Panc1 (cell line): ENCODE measurements at regions not wholly inside any gene's neighbourhood (a gene's known extent, or its start where the extent isn't known, plus 50 kb on each side); places are given as distances from the start of the nearest gene placed in this dataset.

Experiments used
- ATAC-seq: fragments of 200-7000 bp; cut with Tn5 transposase; 2 replicates; pipeline ENCODE4 v1.9.1; 2020; ENCODE audit warnings: mild to moderate bottlenecking, moderate library complexity
- BruUV-seq: library from RNA; stranded (reverse); fragments of 400-500 nt; replicated peaks from 2 replicates; lab custom pipeline; 2021; lab: Mats Ljungman, UMichigan
- CTCF ChIA-PET: fragments of 300-600 bp; sonication (Branson Sonifier 250); formaldehyde crosslinking; loops from one replicate; lab custom pipeline; 2022; ENCODE audit warnings: antibody characterized with exemption; lab: Charles Lee
- POLR2A ChIA-PET: fragments of 300-600 bp; sonication (Branson Sonifier 250); formaldehyde crosslinking; loops from one replicate; lab custom pipeline; 2022; ENCODE audit warnings: antibody characterized with exemption; lab: Charles Lee
- DNase-seq: peaks from one replicate; pipeline ENCODE4 v3.0.0-alpha.2; 2010; ENCODE audit warnings: low read depth, low spot score
- H3K27ac ChIP-seq: 2 replicates; pipeline ENCODE4 v1.5.1; 2011; ENCODE audit warnings: mild to moderate bottlenecking, low read length, inconsistent platforms
- H3K27me3 ChIP-seq: fragments of 200-500 bp; sonication (Bioruptor generic); 2 replicates; pipeline ENCODE4 v1.6.0; 2014; ENCODE audit warnings: low read length, inconsistent platforms; ENCODE audit not compliant: control insufficient read depth, insufficient read depth
- H3K36me3 ChIP-seq: fragments of 200-500 bp; sonication (Bioruptor generic); 2 replicates; pipeline ENCODE4 v1.5.1; 2014; ENCODE audit warnings: inconsistent platforms, mild to moderate bottlenecking, low read length, moderate library complexity; ENCODE audit not compliant: control insufficient read depth, insufficient read depth
- H3K4me1 ChIP-seq: 2 replicates; pipeline ENCODE4 v1.5.1; 2011; ENCODE audit warnings: inconsistent platforms, mild to moderate bottlenecking, low read length, moderate library complexity; ENCODE audit not compliant: control insufficient read depth, insufficient read depth
- H3K4me3 ChIP-seq, 2 experiments: 2 replicates each; pipeline ENCODE4 v1.5.1; 2011 to 2012; ENCODE audit warnings: low read depth in 2 of 2, low read length in 2 of 2, mild to moderate bottlenecking in 2 of 2, inconsistent platforms in 1 of 2, moderate library complexity in 1 of 2
- H3K9me3 ChIP-seq: fragments of 200-500 bp; sonication (Bioruptor generic); 2 replicates; pipeline ENCODE4 v1.5.1; 2014; ENCODE audit warnings: low read depth, mild to moderate bottlenecking, inconsistent platforms, low read length, moderate library complexity; ENCODE audit not compliant: control insufficient read depth, insufficient read depth
- POLR2AphosphoS5 ChIP-seq: IDR thresholded peaks from 2 replicates; pipeline ENCODE4 v1.6.1; 2012; ENCODE audit warnings: mild to moderate bottlenecking, low read depth, low read length, moderate library complexity
- SIN3A ChIP-seq: IDR thresholded peaks from 2 replicates; pipeline ENCODE4 v1.6.1; 2012; ENCODE audit warnings: low read depth, mild to moderate bottlenecking, low read length, moderate library complexity, borderline replicate concordance; ENCODE audit not compliant: insufficient read depth
- TCF7L2 ChIP-seq: IDR thresholded peaks from 2 replicates; pipeline ENCODE4 v1.6.1; 2011; ENCODE audit warnings: mild to moderate bottlenecking, low read depth, low read length, inconsistent platforms
- in situ Hi-C: cut with HindIII; loops from 2 replicates; pipeline ENCODE4 v1.10.0; 2016; ENCODE audit warnings: low sequenced_read_pairs, low pct_unique_long_range_greater_than_20kb
- intact Hi-C: fragments of 100-400 bp; cut with micrococcal nuclease; formaldehyde crosslinking; loops from one replicate; pipeline ENCODE4 v1.10.0; 2022; ENCODE audit not compliant: unreplicated experiment
- TF ChIP-seq, protein P1 (sequence below), 2 experiments: IDR thresholded peaks; 2 replicates each; pipeline ENCODE4 v1.6.1; 2011 to 2012; ENCODE audit warnings: low read depth in 2 of 2, control low read depth in 1 of 2, low read length in 1 of 2, mild to moderate bottlenecking in 1 of 2, moderate library complexity in 1 of 2; ENCODE audit not compliant: insufficient read depth in 1 of 2
- TF ChIP-seq, protein P2 (sequence below): fragments of 450-650 bp; IDR thresholded peaks from 2 replicates; pipeline ENCODE4 v1.5.1; 2017; ENCODE audit warnings: mild to moderate bottlenecking

DNA sequence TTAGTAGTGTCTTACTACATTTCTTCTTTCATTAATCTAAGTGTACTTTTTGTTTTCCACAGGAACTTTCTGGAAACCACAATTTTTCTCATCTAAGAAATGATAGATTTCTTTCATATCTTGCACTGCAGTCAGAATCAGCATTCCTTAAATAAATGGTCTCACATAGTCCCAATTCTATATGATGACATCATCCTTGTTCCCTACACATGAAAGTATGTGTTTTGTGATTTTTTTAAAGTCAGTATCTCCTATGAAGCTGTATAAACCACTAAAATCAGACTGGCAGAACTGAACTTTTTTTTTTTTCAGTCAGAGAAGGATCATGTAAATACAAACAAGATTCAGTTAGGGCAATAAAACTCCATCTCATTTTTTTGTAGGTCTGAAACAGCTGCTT is 742.6 kb upstream of the CXADR start:
- no peaks in the 10 kb centered on the region for H3K9me3 ChIP-seq
- no TSS peak for BruUV-seq
- TF ChIP-seq SIN3A, result no peak
- TF ChIP-seq, protein P1, sequence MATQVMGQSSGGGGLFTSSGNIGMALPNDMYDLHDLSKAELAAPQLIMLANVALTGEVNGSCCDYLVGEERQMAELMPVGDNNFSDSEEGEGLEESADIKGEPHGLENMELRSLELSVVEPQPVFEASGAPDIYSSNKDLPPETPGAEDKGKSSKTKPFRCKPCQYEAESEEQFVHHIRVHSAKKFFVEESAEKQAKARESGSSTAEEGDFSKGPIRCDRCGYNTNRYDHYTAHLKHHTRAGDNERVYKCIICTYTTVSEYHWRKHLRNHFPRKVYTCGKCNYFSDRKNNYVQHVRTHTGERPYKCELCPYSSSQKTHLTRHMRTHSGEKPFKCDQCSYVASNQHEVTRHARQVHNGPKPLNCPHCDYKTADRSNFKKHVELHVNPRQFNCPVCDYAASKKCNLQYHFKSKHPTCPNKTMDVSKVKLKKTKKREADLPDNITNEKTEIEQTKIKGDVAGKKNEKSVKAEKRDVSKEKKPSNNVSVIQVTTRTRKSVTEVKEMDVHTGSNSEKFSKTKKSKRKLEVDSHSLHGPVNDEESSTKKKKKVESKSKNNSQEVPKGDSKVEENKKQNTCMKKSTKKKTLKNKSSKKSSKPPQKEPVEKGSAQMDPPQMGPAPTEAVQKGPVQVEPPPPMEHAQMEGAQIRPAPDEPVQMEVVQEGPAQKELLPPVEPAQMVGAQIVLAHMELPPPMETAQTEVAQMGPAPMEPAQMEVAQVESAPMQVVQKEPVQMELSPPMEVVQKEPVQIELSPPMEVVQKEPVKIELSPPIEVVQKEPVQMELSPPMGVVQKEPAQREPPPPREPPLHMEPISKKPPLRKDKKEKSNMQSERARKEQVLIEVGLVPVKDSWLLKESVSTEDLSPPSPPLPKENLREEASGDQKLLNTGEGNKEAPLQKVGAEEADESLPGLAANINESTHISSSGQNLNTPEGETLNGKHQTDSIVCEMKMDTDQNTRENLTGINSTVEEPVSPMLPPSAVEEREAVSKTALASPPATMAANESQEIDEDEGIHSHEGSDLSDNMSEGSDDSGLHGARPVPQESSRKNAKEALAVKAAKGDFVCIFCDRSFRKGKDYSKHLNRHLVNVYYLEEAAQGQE (IDR thresholded peaks at IDR 0.05; ENCODE audit: insufficient read depth in 1 of 2, low read depth in 2 of 2, low read length in 1 of 2), result no peak
- TF ChIP-seq, protein P2, sequence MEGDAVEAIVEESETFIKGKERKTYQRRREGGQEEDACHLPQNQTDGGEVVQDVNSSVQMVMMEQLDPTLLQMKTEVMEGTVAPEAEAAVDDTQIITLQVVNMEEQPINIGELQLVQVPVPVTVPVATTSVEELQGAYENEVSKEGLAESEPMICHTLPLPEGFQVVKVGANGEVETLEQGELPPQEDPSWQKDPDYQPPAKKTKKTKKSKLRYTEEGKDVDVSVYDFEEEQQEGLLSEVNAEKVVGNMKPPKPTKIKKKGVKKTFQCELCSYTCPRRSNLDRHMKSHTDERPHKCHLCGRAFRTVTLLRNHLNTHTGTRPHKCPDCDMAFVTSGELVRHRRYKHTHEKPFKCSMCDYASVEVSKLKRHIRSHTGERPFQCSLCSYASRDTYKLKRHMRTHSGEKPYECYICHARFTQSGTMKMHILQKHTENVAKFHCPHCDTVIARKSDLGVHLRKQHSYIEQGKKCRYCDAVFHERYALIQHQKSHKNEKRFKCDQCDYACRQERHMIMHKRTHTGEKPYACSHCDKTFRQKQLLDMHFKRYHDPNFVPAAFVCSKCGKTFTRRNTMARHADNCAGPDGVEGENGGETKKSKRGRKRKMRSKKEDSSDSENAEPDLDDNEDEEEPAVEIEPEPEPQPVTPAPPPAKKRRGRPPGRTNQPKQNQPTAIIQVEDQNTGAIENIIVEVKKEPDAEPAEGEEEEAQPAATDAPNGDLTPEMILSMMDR, result no peak
- TF ChIP-seq TCF7L2, result no peak
- no peak for TF ChIP-seq POLR2AphosphoS5
- POLR2A ChIA-PET, result interaction anchor here (0.7 kb wide), 1 partner anchor 407 kb away, joined by 3 read pairs; no protein-coding TSS in a partner anchor
- CTCF ChIA-PET, result no interaction called here
- no peak for ATAC-seq
- H3K4me3 ChIP-seq, result no peak overlapping the region
- no peak overlapping the region for H3K27ac ChIP-seq
- intact Hi-C loops, result no loop called here
- H3K27me3 ChIP-seq, result no peaks in the 10 kb centered on the region
- H3K4me1 ChIP-seq, result no peaks in the 10 kb centered on the region
- DNase-seq, result no peak
- in situ Hi-C loops, result no loop called here
- H3K36me3 ChIP-seq, result no peaks in the 10 kb centered on the region

DNA sequence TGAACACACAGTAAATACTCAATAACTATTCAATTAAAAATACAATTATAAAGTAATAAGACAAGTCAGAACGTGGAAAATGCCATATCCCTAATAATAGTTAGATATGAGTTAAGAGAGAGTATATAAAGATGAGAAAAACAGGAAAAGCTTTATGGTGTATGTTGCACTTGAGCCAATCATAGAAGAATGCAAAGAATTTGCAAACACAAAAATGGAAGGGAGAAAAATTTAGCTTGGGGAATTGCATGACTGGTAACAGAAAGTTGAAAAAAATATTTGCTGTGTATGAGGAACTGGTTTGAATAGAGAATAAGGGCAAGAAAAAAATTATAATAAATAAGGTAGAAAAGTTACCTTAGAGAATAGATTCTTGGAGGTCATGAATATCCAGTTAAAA is 739.6 kb upstream of the CXADR start:
- no peaks in the 10 kb centered on the region for H3K4me1 ChIP-seq
- intact Hi-C loops (no loop called here), in situ Hi-C loops (no loop called here)
- H3K36me3 ChIP-seq, result no peaks in the 10 kb centered on the region
- CTCF ChIA-PET, result no interaction called here
- DNase-seq, result no peak
- no peaks in the 10 kb centered on the region for H3K27me3 ChIP-seq
- POLR2A ChIA-PET, result no interaction called here
- BruUV-seq, result no TSS peak
- H3K27ac ChIP-seq, result no peak overlapping the region
- TF ChIP-seq POLR2AphosphoS5, result no peak
- no peak for TF ChIP-seq TCF7L2
- TF ChIP-seq, protein P1 (IDR thresholded peaks at IDR 0.05; ENCODE audit: insufficient read depth in 1 of 2, low read depth in 2 of 2, low read length in 1 of 2), result no peak
- TF ChIP-seq SIN3A, result no peak
- TF ChIP-seq, protein P2, result no peak
- no peak for ATAC-seq
- H3K4me3 ChIP-seq, result no peak overlapping the region
- H3K9me3 ChIP-seq, result no peaks in the 10 kb centered on the region
